GM23338 (cell line): ENCODE measurements at regions not wholly inside any gene's neighbourhood (a gene's known extent, or its start where the extent isn't known, plus 50 kb on each side); places are given as distances from the start of the nearest gene placed in this dataset.

ENCODE experiments used
- ATAC-seq: fragments of 200-7000 bp; cut with Tn5 transposase; 3 replicates; pipeline ENCODE4 v1.9.1; 2020
- DNase-seq: peaks from one replicate; pipeline ENCODE4 v3.0.0-alpha.2; 2015; ENCODE audit warnings: low spot score
- H2AFZ ChIP-seq: fragments of 200-600 bp; sonication (generic); 2 replicates; pipeline ENCODE4 v1.8.0; 2016; ENCODE audit warnings: antibody characterized with exemption, mild to moderate bottlenecking, moderate library complexity
- H3F3A ChIP-seq: fragments of 200-600 bp; sonication (generic); replicated peaks from 2 replicates; pipeline ENCODE4 v1.8.0; 2017; ENCODE audit warnings: antibody characterized with exemption, mixed run types, low read depth
- H3K27ac ChIP-seq: fragments of 200-600 bp; sonication (generic); 2 replicates; pipeline ENCODE4 v1.6.1; 2016; ENCODE audit warnings: low read depth
- H3K27me3 ChIP-seq: fragments of 200-600 bp; sonication (generic); 2 replicates; pipeline ENCODE4 v1.8.0; 2016; ENCODE audit warnings: mild to moderate bottlenecking, mixed run types, moderate library complexity; ENCODE audit not compliant: insufficient read depth
- H3K36me3 ChIP-seq: fragments of 200-600 bp; sonication (generic); 2 replicates; pipeline ENCODE4 v1.8.0; 2016; ENCODE audit warnings: mild to moderate bottlenecking; ENCODE audit not compliant: insufficient read depth
- H3K4me1 ChIP-seq: fragments of 200-600 bp; sonication (generic); 2 replicates; pipeline ENCODE4 v1.8.0; 2016; ENCODE audit warnings: mild to moderate bottlenecking, moderate library complexity; ENCODE audit not compliant: insufficient read depth
- H3K4me2 ChIP-seq: fragments of 200-600 bp; sonication (generic); 2 replicates; pipeline ENCODE4 v1.7.1; 2017; ENCODE audit warnings: mixed run types
- H3K4me3 ChIP-seq: fragments of 200-600 bp; sonication (generic); 2 replicates; pipeline ENCODE4 v1.6.1; 2016; ENCODE audit warnings: mixed run types
- H3K79me2 ChIP-seq: fragments of 200-600 bp; sonication (generic); replicated peaks from 2 replicates; pipeline ENCODE4 v1.8.0; 2017; ENCODE audit warnings: mild to moderate bottlenecking; ENCODE audit not compliant: insufficient read depth
- H3K9me2 ChIP-seq: fragments of 200-600 bp; sonication (generic); 2 replicates; pipeline ENCODE4 v1.8.0; 2017; ENCODE audit not compliant: insufficient read depth
- H4K20me1 ChIP-seq: fragments of 200-600 bp; sonication (generic); replicated peaks from 2 replicates; pipeline ENCODE4 v1.8.0; 2017; ENCODE audit warnings: mild to moderate bottlenecking; ENCODE audit not compliant: insufficient read depth
- H3K27ac Mint-ChIP-seq: 2 replicates; pipeline ENCODE4 v1.8.0; 2020; ENCODE audit warnings: inconsistent platforms, mild to moderate bottlenecking, moderate library complexity, mixed read lengths
- H3K27me3 Mint-ChIP-seq: 3 replicates; pipeline ENCODE4 v1.8.0; 2022; ENCODE audit warnings: low read depth, mild to moderate bottlenecking, moderate library complexity, mixed read lengths, inconsistent platforms; ENCODE audit not compliant: insufficient read depth, poor library complexity
- H3K36me3 Mint-ChIP-seq: 3 replicates; pipeline ENCODE4 v1.8.0; 2021; ENCODE audit warnings: low read depth, mild to moderate bottlenecking, inconsistent platforms, moderate library complexity, mixed read lengths
- H3K4me1 Mint-ChIP-seq: 3 replicates; pipeline ENCODE4 v1.8.0; 2020; ENCODE audit warnings: mild to moderate bottlenecking, inconsistent platforms, mixed read lengths
- H3K4me3 Mint-ChIP-seq: 3 replicates; pipeline ENCODE4 v1.8.0; 2021; ENCODE audit warnings: moderate library complexity, mild to moderate bottlenecking, inconsistent platforms, mixed read lengths
- H3K9me3 Mint-ChIP-seq: 3 replicates; pipeline ENCODE4 v1.8.0; 2020; ENCODE audit warnings: moderate library complexity, mild to moderate bottlenecking, inconsistent platforms, mixed read lengths
- CREB1 ChIP-seq: fragments of 250-450 bp; sonication (Bioruptor Pico); IDR thresholded peaks from 2 replicates; pipeline ENCODE4 v1.5.0; 2020; ENCODE audit warnings: low read depth, mild to moderate bottlenecking, moderate library complexity
- CTCF ChIP-seq, 2 experiments: fragments of 200-600 bp in 1 of 2; sonication (generic) in 1 of 2; conservative IDR thresholded peaks; 2 replicates each; pipeline versions ENCODE4 v1.5.1 to v1.6.1; 2016 to 2017; ENCODE audit warnings: antibody characterized with exemption in 2 of 2, low read depth in 2 of 2, mild to moderate bottlenecking in 2 of 2, moderate library complexity in 1 of 2
- EZH2 ChIP-seq: fragments of 200-600 bp; sonication (generic); IDR thresholded peaks from one replicate; pipeline ENCODE4 v1.8.0; 2017; ENCODE audit warnings: antibody characterized with exemption, mild to moderate bottlenecking, low read depth; ENCODE audit not compliant: unreplicated experiment
- EZH2phosphoT487 ChIP-seq: fragments of 200-600 bp; sonication (generic); IDR thresholded peaks from one replicate; pipeline ENCODE4 v1.8.1; 2018; ENCODE audit warnings: antibody characterized with exemption; ENCODE audit not compliant: unreplicated experiment
- NANOG ChIP-seq: IDR thresholded peaks from 2 replicates; pipeline ENCODE4 v1.6.1; 2016; ENCODE audit warnings: antibody characterized with exemption, borderline replicate concordance
- POLR2AphosphoS5 ChIP-seq: IDR thresholded peaks from 2 replicates; pipeline ENCODE4 v1.6.1; 2016; ENCODE audit warnings: antibody characterized with exemption, low read depth
- REST ChIP-seq: IDR thresholded peaks from one replicate; pipeline ENCODE4 v1.6.1; 2018; ENCODE audit warnings: antibody characterized with exemption; ENCODE audit not compliant: unreplicated experiment
- STAT1 ChIP-seq: IDR thresholded peaks from one replicate; pipeline ENCODE4 v1.6.1; 2016; ENCODE audit warnings: antibody characterized with exemption; ENCODE audit not compliant: unreplicated experiment
- ZNF462 ChIP-seq: fragments of 250-450 bp; sonication (Bioruptor Pico); IDR thresholded peaks from 2 replicates; pipeline ENCODE4 v1.5.0; 2020; ENCODE audit warnings: mild to moderate bottlenecking, moderate library complexity

- TF ChIP-seq ZNF462 (CRISPR knock-in tag) (no peak), EZH2phosphoT487 (no peak), NANOG (no peak), CTCF (conservative IDR thresholded peaks at IDR 0.05; ENCODE audit: low read depth in 2 of 2) (no peak), STAT1 (no peak), CREB1 (CRISPR knock-in tag) (no peak)
Measured at GRCh38 chr2:9123069-9123468, 83.5 kb upstream of the ASAP2 start (continued).

DNA sequence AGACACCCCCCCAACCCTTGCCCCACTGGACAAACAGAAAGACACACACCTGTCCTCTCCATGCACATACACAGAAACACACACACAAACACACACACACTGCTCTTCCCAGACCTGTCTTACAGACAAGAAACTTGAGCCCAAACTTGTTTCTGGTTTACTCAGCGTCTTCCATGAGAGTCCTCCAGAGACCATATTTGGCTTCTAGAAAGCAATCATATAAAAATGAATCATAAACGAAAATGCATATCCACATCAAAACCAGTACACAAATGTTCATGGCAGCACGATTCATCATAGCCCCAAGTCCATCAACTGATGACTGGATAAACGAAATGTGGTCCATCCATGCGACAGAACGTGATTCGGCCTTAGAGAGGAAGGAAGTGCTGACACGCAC lies 84.2 kb upstream of the ASAP2 start:
- Histone ChIP-seq H3K4me1 (no peaks in the 10 kb centered on the region), H3K79me2 (no peaks in the 10 kb centered on the region), H3K4me2 (no peak overlapping the region), H2AFZ (no peak overlapping the region), H3K4me3 (no peak overlapping the region), H3F3A (no peaks in the 10 kb centered on the region), H3K9me2 (no peaks in the 10 kb centered on the region), H4K20me1 (no peaks in the 10 kb centered on the region), H3K27me3 (no peaks in the 10 kb centered on the region), H3K27ac (no peak overlapping the region), H3K36me3 (no peaks in the 10 kb centered on the region)
- Mint-ChIP-seq H3K9me3 (peaks cover 8% of the 10 kb centered on the region), H3K27ac (no peak overlapping the region), H3K36me3 (peaks cover 8% of the 10 kb centered on the region), H3K4me1 (no peaks in the 10 kb centered on the region; the same call in 2 of the 3 replicates), H3K27me3 (peaks cover 6% of the 10 kb centered on the region), H3K4me3 (no peak overlapping the region)
- no peak for DNase-seq
- no peak for ATAC-seq
- TF ChIP-seq POLR2AphosphoS5 = no peak
- TF ChIP-seq REST = no peak
- TF ChIP-seq NANOG = no peak
- TF ChIP-seq EZH2 = no peak
- no peak for TF ChIP-seq EZH2phosphoT487
